Stimulated activated memory B cell treated with anti-CD40 and anti-IgM and Interleukin-4, amounts not matched to agents 10 μg/mL and 1 μg/mL and 100 μg/mL, for 72 hours (primary cell): ENCODE measurements at regions not wholly inside any gene's neighbourhood (a gene's known extent, or its start where the extent isn't known, plus 50 kb on each side); places are given as distances from the start of the nearest gene placed in this dataset.

Source experiments
- ATAC-seq: fragments of 150-1000 bp; cut with Tn5 transposase; 2 replicates; pipeline ENCODE4 v1.10.0; 2021
- H3K27ac Mint-ChIP-seq: one replicate; pipeline ENCODE4 v1.8.0; 2022; ENCODE audit warnings: mild to moderate bottlenecking, mixed read lengths
- H3K27me3 Mint-ChIP-seq: one replicate; pipeline ENCODE4 v1.8.0; 2022; ENCODE audit warnings: mixed read lengths
- H3K36me3 Mint-ChIP-seq: one replicate; pipeline ENCODE4 v1.8.0; 2022; ENCODE audit warnings: mixed read lengths
- H3K4me1 Mint-ChIP-seq: one replicate; pipeline ENCODE4 v1.8.0; 2022; ENCODE audit warnings: mixed read lengths
- H3K4me3 Mint-ChIP-seq: one replicate; pipeline ENCODE4 v1.8.0; 2022; ENCODE audit warnings: mild to moderate bottlenecking, moderate library complexity, mixed read lengths
- H3K9me3 Mint-ChIP-seq: one replicate; pipeline ENCODE4 v1.8.0; 2022; ENCODE audit warnings: mixed read lengths

GRCh38 chr1:38559446-38560165 is 300.0 kb downstream of the RRAGC start:
- H3K4me1 Mint-ChIP-seq, result peaks cover 66% of the 10 kb centered on the region
- peak; percentile 90 for ATAC-seq

DNA sequence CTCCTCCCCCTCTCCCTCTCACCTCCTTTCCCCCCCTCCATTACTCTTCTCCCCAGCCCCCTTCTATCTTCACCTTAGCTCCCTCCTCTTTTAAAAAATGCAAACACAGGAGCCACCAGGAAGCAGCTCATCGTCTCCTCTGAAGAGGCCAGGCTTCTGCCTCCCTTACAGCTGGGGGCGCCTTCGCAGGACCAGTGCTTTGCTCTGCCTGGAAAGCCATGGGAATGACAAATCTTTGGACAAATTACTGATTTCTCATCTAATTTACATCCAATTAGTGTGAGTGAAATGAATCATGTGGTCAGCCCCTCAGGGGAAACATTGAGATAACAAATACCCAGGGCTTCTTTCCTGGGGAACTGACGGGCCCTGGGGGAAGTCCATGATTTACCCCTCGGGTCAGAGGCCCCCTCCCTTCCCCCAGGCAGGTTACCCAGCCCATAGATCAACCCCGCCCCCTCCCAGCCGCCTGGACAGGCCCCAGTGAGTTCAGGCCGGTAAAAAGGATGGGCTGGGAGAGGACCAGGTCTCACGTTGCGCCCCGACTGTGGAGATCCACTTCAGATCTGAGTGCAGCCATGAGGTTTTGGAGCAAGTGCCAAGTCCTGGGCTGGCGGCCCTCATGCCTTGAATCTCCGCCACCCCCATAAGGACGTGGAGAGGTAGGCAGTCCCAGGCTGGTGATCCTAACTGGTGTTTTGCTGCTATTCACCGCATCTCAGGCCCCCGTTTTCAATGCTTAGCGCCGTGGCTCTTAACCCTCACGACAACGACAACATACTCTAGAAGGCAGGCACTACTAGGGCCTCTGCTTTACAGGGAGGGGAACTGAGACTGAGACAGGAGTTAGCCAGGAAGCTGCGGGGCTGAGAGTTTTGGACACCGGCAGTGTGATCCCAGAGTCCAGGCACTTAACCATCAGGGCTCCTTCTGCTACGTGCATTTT is 300.8 kb downstream of the RRAGC start:
- peak overlapping the region; percentile 96 for H3K27ac Mint-ChIP-seq
- H3K9me3 Mint-ChIP-seq, result no peaks in the 10 kb centered on the region
- H3K36me3 Mint-ChIP-seq, result no peaks in the 10 kb centered on the region
- H3K27me3 Mint-ChIP-seq, result no peaks in the 10 kb centered on the region
- H3K4me1 Mint-ChIP-seq, result peaks cover 68% of the 10 kb centered on the region
- H3K4me3 Mint-ChIP-seq, result peak overlapping the region; percentile 79
- ATAC-seq, result peak; percentile 77

More at GRCh38 chr1:38559446-38560165, 300.0 kb downstream of the RRAGC start:
- Mint-ChIP-seq H3K27me3 (no peaks in the 10 kb centered on the region), H3K36me3 (no peaks in the 10 kb centered on the region), H3K9me3 (no peaks in the 10 kb centered on the region), H3K4me3 (peak overlapping the region; percentile 79), H3K27ac (peak overlapping the region; percentile 96)

- Mint-ChIP-seq H3K27ac (peak overlapping the region; percentile 96), H3K4me3 (no peak overlapping the region)
Measured at GRCh38 chr1:38558055-38558454, 301.5 kb downstream of the RRAGC start.

GRCh38 chr1:38555594-38555993 is 304.0 kb downstream of the RRAGC start:
- Mint-ChIP-seq H3K36me3 (no peaks in the 10 kb centered on the region), H3K4me3 (no peak overlapping the region), H3K9me3 (no peaks in the 10 kb centered on the region), H3K27me3 (peaks cover 3% of the 10 kb centered on the region), H3K4me1 (peaks cover 57% of the 10 kb centered on the region), H3K27ac (peak overlapping the region; percentile 96)
- no peak for ATAC-seq

More at GRCh38 chr1:38558055-38558454, 301.5 kb downstream of the RRAGC start:
- peaks cover 62% of the 10 kb centered on the region for H3K4me1 Mint-ChIP-seq
- no peaks in the 10 kb centered on the region for H3K9me3 Mint-ChIP-seq
- H3K36me3 Mint-ChIP-seq, result no peaks in the 10 kb centered on the region
- no peak for ATAC-seq
- H3K27me3 Mint-ChIP-seq, result no peaks in the 10 kb centered on the region

DNA sequence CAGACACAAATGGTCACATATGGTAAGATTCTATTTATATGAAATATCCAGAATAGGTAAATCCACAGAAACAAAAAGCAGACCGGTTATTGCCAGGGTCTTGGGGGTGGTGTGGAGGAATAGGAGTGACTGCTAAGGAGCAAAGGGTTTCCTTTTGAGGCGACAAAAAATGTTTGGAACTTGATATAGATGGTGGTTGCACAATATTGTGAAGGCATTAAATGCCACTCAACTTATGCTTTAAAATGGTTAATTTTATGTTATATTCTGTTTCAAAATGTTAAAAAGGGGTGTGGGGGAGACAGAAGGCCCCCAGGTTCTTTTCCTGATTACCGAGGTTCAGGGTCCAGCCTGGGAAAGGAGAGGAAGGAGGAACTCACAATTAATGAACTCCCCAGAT is 304.4 kb downstream of the RRAGC start:
- no peak for ATAC-seq
- H3K4me1 Mint-ChIP-seq, result peaks cover 53% of the 10 kb centered on the region
- H3K36me3 Mint-ChIP-seq, result no peaks in the 10 kb centered on the region
- no peak overlapping the region for H3K27ac Mint-ChIP-seq
- peaks cover 8% of the 10 kb centered on the region for H3K27me3 Mint-ChIP-seq
- no peaks in the 10 kb centered on the region for H3K9me3 Mint-ChIP-seq
- no peak overlapping the region for H3K4me3 Mint-ChIP-seq

GRCh38 chr1:38551318-38552307 is 308.0 kb downstream of the RRAGC start:
- H3K27ac Mint-ChIP-seq, result no peak overlapping the region
- H3K9me3 Mint-ChIP-seq, result no peaks in the 10 kb centered on the region
- no peak for ATAC-seq
- peaks cover 10% of the 10 kb centered on the region for H3K27me3 Mint-ChIP-seq
- peaks cover 20% of the 10 kb centered on the region for H3K4me1 Mint-ChIP-seq
- no peak overlapping the region for H3K4me3 Mint-ChIP-seq
- H3K36me3 Mint-ChIP-seq, result no peaks in the 10 kb centered on the region

DNA sequence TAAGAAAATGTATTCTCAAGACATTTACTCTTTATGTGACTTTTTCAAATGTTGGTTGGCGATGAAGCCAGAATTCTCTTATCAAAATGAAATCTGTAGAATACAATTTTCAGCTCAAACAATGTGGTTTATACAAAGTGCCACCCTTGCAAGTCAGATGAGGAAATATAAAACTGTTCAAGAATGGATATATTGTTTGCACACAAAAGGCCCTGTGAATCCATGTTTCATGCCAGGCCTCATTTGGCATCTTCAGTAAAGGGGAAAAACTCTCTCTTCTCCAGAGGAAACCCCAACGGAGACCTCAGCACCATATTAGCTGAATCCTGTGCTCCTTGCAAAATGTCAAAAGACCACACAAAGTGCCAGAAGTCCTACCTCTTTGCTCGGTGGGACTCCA is 310.4 kb downstream of the RRAGC start:
- Mint-ChIP-seq H3K4me3 (no peak overlapping the region), H3K4me1 (peaks cover 1% of the 10 kb centered on the region), H3K9me3 (no peaks in the 10 kb centered on the region), H3K27ac (no peak overlapping the region), H3K27me3 (peaks cover 10% of the 10 kb centered on the region), H3K36me3 (no peaks in the 10 kb centered on the region)
- no peak for ATAC-seq

- H3K4me1 Mint-ChIP-seq, result no peaks in the 10 kb centered on the region
- no peaks in the 10 kb centered on the region for H3K9me3 Mint-ChIP-seq
- ATAC-seq, result no peak
- H3K27me3 Mint-ChIP-seq, result peaks cover 10% of the 10 kb centered on the region
- no peak overlapping the region for H3K4me3 Mint-ChIP-seq
- H3K36me3 Mint-ChIP-seq, result no peaks in the 10 kb centered on the region
- H3K27ac Mint-ChIP-seq, result no peak overlapping the region
Measured at GRCh38 chr1:38547321-38547720, 312.3 kb downstream of the RRAGC start.

GRCh38 chr1:38546636-38547035 is 312.9 kb downstream of the RRAGC start:
- Mint-ChIP-seq H3K4me3 (no peak overlapping the region), H3K27me3 (peaks cover 10% of the 10 kb centered on the region), H3K27ac (no peak overlapping the region), H3K36me3 (no peaks in the 10 kb centered on the region), H3K9me3 (no peaks in the 10 kb centered on the region), H3K4me1 (no peaks in the 10 kb centered on the region)
- no peak for ATAC-seq

GRCh38 chr1:38541223-38541622 is 318.3 kb downstream of the RRAGC start:
- no peak overlapping the region for H3K4me3 Mint-ChIP-seq
- H3K27me3 Mint-ChIP-seq, result no peaks in the 10 kb centered on the region
- no peak for ATAC-seq
- H3K36me3 Mint-ChIP-seq, result no peaks in the 10 kb centered on the region
- H3K9me3 Mint-ChIP-seq, result no peaks in the 10 kb centered on the region
- no peak overlapping the region for H3K27ac Mint-ChIP-seq
- H3K4me1 Mint-ChIP-seq, result peaks cover 7% of the 10 kb centered on the region

GRCh38 chr1:38539931-38540330 is 319.6 kb downstream of the RRAGC start:
- Mint-ChIP-seq H3K9me3 (no peaks in the 10 kb centered on the region), H3K4me1 (peaks cover 7% of the 10 kb centered on the region)

DNA sequence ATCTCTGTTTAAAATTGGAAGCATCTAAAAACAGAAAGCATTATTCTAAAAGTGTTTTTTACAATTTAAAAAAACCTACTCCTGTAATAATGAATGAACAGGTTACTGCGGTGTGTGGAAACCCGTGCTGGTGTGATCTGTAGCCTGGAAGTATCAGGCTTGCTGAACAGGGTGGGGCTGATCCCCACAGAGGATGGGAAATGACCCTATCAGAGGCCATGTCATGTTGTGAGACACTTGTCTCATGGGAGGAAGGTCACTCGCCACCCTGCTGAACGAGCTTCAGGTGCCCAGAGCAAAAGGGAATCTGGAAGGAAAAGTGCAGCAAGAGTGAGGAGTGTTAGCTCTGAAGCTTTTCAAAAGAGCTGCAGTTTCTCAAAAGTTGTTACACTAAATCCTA is 320.7 kb downstream of the RRAGC start:
- Mint-ChIP-seq H3K9me3 (no peaks in the 10 kb centered on the region), H3K4me3 (no peak overlapping the region), H3K27me3 (no peaks in the 10 kb centered on the region), H3K36me3 (no peaks in the 10 kb centered on the region), H3K27ac (no peak overlapping the region), H3K4me1 (peaks cover 7% of the 10 kb centered on the region)
- ATAC-seq, result no peak

More at GRCh38 chr1:38539931-38540330, 319.6 kb downstream of the RRAGC start:
- Mint-ChIP-seq H3K36me3 (no peaks in the 10 kb centered on the region), H3K4me3 (no peak overlapping the region), H3K27ac (no peak overlapping the region), H3K27me3 (no peaks in the 10 kb centered on the region)
- ATAC-seq, result no peak

GRCh38 chr1:38536089-38536488 is 323.5 kb downstream of the RRAGC start:
- Mint-ChIP-seq H3K4me3 (no peak overlapping the region), H3K27ac (no peak overlapping the region), H3K27me3 (no peaks in the 10 kb centered on the region), H3K4me1 (peaks cover 7% of the 10 kb centered on the region), H3K9me3 (no peaks in the 10 kb centered on the region), H3K36me3 (no peaks in the 10 kb centered on the region)
- ATAC-seq, result no peak

- Mint-ChIP-seq H3K9me3 (no peaks in the 10 kb centered on the region), H3K27ac (no peak overlapping the region), H3K4me3 (no peak overlapping the region), H3K36me3 (no peaks in the 10 kb centered on the region), H3K27me3 (no peaks in the 10 kb centered on the region), H3K4me1 (no peaks in the 10 kb centered on the region)
- no peak for ATAC-seq
Measured at GRCh38 chr1:38534473-38534823, 325.1 kb downstream of the RRAGC start.
